VCaP (cell line): ENCODE measurements at regions not wholly inside any gene's neighbourhood (a gene's known extent, or its start where the extent isn't known, plus 50 kb on each side); places are given as distances from the start of the nearest gene placed in this dataset.

Experiments used
- H3K27ac ChIP-seq: fragments of 450-650 bp; 2 replicates; pipeline ENCODE4 v1.5.1; 2017
- CTCF ChIP-seq: fragments of 450-650 bp; conservative IDR thresholded peaks from 2 replicates; pipeline ENCODE4 v1.5.1; 2017; ENCODE audit warnings: mild to moderate bottlenecking, moderate library complexity

GRCh38 chr4:71081192-71081591 lies 87.7 kb downstream of the DCK start:
- no peak overlapping the region for H3K27ac ChIP-seq
- TF ChIP-seq CTCF: no peak

DNA sequence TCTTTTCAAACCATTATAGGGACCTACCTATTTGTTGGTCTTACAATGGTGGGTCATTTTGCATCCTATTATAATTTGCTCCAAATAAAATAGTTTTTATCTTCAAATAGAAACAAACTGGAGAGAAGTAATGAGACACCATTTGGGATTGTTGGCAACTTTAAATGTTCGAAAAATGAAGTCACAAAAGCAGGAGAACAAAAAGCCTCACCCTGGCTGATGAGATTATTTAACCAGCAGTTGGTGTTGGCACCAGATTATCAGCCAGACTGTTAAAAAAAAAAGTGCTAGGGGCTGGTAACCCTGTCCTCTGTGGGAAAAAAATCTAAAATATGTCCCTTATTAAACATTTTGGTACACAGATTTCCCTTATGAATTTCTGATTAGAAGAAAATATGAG lies 100.3 kb downstream of the DCK start:
- no peak for TF ChIP-seq CTCF

GRCh38 chr4:71094201-71094600 lies 100.8 kb downstream of the DCK start:
- TF ChIP-seq CTCF: no peak
- H3K27ac ChIP-seq: no peak overlapping the region

More for the DNA sequence above, 100.3 kb downstream of the DCK start:
- no peak overlapping the region for H3K27ac ChIP-seq

DNA sequence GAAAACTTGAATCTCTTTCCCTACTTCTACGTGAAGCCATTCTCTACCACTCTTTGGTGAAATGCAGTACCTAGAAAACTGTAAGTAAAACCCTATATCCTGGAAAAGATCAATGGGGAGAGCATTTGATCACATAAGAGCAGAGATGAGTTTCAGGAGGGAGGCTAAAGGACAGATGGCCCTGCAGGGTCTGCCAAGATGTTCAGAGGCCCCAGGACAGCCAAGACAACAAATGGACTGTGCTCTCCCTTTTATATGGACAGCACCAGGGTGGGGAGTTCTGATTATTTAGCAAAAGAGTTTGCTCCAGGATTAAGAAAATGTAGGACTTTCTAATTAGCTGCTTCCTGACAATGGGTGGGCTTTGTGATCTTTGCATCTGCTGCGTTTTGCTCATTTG lies 101.7 kb downstream of the DCK start:
- no peak for TF ChIP-seq CTCF
- H3K27ac ChIP-seq: no peak overlapping the region

GRCh38 chr4:71095545-71095944 lies 102.1 kb downstream of the DCK start:
- no peak for TF ChIP-seq CTCF
- no peak overlapping the region for H3K27ac ChIP-seq

DNA sequence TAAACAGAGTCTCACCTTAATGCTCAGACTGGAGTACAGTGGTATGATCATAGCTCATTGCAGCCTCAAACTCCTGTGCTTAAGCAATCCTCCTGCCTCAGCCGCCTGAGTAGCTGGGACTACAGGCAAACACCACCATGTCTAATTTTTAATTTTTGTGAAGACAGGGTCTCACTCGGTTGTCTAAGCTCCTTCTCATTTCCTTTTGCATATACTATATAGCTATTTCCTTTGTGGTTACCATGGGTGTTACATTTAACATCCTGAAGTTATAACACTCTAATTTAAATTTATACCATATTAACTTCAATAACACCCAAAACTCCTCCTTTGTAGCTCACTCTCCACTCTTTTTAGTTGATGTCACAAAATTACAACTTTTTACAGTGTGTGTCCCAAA lies 114.3 kb downstream of the DCK start:
- TF ChIP-seq CTCF: no peak
- H3K27ac ChIP-seq: no peak overlapping the region

DNA sequence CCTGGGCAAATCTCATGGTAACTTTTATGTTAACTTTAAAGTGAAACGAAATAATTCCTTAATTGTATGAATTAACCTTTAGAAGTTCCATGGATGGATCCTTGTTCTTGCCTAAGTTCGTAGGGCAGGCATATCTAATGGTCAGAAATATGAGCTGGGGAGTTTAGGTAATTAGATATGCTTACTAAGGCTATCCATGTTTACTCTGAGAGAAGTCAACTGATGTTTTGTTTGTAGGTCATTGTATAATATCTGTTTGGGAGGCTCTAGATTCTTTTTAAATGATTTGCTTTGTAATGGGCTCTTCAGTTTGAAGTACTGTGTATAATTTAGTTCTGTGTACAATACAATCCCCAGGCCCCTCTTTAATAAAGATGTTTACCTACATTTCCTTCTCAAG lies 117.0 kb downstream of the DCK start:
- TF ChIP-seq CTCF: no peak
- H3K27ac ChIP-seq: peak overlapping the region; percentile 17

GRCh38 chr4:71111133-71111532 lies 117.7 kb downstream of the DCK start:
- peak overlapping the region; percentile 17 for H3K27ac ChIP-seq
